Stimulated activated CD8-positive, alpha-beta memory T cell treated with anti-CD3 and anti-CD28 coated beads, Interleukin-12 subunit alpha, Interleukin-12 subunit beta, amount 100 ng/mL, for 4 hours (primary cell): ENCODE measurements at regions not wholly inside any gene's neighbourhood (a gene's known extent, or its start where the extent isn't known, plus 50 kb on each side); places are given as distances from the start of the nearest gene placed in this dataset.
"Not testable (repeated sequence)": the region's sequence is repeated elsewhere in the genome, so short reads cannot be mapped to it uniquely, and the experiment has no call there.

Source experiments
- DNase-seq: peaks from one replicate; pipeline ENCODE4 v3.0.0-alpha.2; 2020; ENCODE audit warnings: low read depth

DNA sequence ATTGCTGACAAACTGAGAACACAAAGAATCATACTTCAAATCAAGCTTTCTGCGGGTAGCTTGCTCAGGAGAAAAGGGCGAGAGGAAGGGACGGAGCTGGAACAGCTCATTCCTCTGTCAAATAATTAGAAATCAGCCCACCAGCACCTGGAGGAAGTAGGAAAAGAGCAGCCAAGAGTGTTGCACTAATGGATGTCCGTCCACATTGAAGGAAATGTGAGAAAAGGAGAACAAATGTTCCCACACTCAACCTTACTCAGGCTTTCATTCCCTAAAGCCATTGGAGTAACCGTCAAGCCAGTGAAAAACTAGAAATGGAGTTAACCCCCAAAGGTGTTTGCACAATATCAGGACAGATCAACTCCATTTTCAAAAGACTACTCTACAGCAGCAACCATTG lies 233.0 kb upstream of the PRKD1 start:
- no peak for DNase-seq

GRCh38 chr14:30162066-30162465 lies 234.4 kb upstream of the PRKD1 start:
- DNase-seq, result no peak

DNA sequence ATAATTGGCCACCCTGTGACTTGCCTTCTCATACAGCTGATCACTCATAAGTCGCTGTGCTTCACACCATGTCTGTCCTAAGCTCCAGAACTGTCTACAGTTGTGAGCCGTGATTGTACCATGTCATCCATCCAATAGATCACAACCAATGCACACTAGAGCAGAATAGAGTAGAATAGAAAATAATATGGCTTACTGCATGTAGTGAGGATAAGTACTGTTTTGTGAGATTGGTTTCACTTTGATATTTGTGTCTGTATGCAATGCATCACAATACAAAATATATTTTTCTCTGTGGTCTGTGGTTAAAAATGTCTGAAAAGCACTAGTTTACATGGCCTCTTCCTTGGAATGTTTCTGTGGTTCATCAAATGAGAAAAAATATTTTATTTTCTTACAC lies 237.6 kb upstream of the PRKD1 start:
- no peak for DNase-seq

DNA sequence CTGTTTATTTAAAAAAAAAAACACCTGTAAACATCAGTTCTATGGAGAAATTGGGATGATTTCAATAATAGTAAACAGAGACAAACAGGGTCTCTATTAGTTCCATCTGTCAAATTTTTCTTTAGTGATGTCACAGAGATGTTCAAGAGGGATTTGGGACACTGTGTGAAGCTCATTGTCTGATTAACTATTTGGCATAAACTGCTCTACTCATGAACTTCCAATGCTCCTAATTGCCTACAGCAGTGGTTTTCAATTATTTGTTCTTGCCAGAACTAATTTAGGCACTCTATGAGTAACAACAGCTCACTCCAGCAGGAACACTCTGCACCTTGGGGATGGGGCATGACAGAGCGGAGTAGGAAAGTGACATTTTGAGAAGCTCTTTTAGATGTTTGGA lies 250.1 kb upstream of the PRKD1 start:
- DNase-seq, result no peak

- DNase-seq, result no peak
Observed at GRCh38 chr14:30179381-30180130, 251.9 kb upstream of the PRKD1 start.

DNA sequence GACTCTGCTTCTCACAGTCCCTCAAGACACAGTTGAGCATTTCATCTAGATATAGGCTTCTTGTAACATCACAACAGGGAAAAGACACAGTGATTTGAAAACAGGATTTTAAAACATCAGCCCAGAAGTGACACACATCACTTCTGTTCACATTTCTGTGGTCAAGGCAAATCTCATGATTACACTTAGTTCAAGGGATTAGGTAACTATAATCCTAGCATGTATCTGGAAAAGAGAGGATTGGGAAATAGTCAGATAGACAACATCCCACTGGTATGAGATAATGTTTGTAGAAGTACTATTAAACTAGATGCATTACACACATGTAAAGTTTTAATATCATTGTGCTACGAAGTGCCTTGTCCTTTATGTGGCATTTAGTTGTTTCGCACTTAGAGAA lies 252.6 kb upstream of the PRKD1 start:
- DNase-seq, result no peak

GRCh38 chr14:30185832-30186231 lies 258.2 kb upstream of the PRKD1 start:
- DNase-seq, result no peak

DNA sequence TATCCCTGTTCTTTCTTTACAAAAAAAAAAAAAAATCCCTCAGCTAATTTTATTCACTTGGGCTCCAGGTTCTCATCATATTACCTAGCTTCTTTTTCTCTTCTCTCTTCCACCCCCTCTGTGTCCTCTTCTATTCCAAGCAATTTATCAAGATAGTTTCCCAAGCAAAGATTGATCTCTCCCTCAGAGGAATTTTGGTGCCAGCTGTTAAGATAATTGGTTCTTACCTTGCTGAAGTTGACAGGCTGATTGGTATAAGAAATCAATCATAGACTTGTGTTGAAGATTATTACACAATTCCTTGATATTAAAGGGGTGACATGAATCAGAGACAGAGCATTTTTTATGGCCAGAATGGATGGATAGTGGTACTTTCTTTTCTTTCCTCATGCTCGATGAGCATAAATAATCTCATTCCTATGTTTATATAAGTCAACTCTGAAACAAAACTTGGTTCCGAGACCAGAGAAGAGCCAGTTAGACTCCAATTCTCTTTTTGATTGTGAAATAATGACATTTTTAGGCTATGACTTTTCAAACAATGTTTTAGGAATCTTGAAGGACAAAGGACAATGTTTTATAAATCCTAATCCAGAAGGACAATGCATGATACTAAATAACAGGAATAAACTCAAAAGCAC lies 264.1 kb upstream of the PRKD1 start:
- no peak for DNase-seq

GRCh38 chr14:30193101-30193500 lies 265.5 kb upstream of the PRKD1 start:
- no peak for DNase-seq

DNA sequence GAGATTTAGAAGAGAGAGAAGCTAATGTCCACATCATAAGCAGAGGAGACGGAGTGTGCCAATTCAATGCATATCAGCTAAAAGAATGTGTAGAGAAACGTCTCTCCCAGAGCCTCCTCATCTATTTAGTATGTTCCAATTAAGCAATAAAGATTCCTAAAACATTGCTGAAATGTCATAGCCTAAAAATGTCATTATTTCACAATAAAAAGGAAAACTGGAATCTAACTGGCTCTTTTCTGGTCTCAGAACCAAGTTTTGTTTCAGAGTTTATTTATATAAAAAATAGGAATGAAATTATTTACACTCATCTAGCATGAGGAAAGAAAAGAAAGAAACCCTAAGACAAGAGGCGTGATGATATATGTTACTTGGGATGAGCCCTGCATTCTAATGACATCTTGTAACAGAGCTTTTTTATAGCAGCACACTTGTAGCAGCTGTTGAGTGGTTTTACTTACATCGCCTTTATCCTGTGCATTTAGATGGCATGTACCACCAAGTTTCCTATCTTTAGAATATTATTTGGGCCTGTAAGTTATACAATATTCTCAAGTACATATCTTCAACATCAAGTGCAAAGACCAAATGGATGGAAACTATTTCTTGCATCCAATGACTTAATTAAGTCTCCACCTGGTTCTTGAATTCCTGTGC lies 266.3 kb upstream of the PRKD1 start:
- no peak for DNase-seq

DNA sequence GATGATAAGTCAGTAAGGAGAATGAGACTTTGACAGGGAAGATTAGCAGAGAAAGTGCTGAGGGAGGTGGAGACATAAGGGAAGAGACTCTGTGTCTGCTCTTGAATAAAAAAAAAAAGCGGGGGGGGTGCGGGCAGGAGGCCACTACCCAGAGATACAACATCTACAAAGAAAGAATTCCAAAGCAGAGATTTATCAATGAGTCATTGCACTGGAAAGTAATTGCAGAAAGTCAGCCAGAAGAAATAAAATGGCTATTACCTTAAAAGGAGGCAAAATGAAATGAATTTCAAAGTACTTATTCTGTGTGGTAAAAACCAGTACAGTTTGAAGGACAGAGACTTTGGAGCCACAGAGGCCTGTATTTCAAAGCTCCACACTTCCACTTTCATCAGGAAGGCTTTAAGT lies 267.1 kb upstream of the PRKD1 start:
- DNase-seq, result no peak

GRCh38 chr14:30195941-30196340 lies 268.3 kb upstream of the PRKD1 start:
- no peak for DNase-seq

GRCh38 chr14:30196861-30197260 lies 269.2 kb upstream of the PRKD1 start:
- DNase-seq, result no peak

DNA sequence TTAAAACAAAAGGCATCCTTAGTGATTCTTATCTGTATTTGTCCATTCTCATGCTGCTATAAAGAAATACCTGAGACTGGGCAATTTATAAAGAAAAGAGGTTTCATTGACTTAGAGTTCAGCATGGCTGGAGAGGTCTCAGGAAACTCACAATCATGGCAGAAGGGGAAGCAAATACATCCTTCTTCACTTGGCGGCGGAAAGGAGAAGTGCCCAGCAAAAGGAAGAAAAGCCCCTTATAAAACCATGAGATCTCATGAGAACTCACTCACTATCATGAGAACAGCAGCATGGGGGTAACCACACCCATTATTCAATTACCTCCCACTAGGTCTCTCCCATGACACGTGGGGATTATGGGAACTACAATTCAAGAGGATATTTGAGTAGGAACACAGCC lies 271.1 kb upstream of the PRKD1 start:
- not testable (repeated sequence) for DNase-seq

- DNase-seq, result no peak
Observed at GRCh38 chr14:30204431-30204980, 276.9 kb upstream of the PRKD1 start.

- DNase-seq, result no peak
Observed at GRCh38 chr14:30209136-30209535, 281.5 kb upstream of the PRKD1 start.

GRCh38 chr14:30210630-30211029 lies 283.0 kb upstream of the PRKD1 start:
- no peak for DNase-seq

DNA sequence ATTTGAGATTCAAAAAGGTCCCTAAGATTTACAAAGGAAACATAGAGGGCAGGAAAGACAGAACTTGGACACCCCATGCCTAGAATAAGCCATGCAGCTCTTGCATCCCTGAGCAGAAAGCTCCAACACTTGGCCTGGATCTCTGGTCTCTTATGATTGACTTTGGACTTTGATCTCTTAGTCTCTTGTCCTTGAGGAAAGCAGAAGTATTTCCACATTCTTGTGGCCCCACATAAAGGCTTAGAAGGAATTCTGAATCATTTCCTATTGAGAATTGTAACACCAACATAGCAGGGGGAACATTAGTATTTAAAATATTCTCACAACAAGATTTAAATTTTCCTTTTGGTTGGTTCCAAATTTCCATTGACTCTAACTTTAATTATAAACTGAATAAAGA lies 283.7 kb upstream of the PRKD1 start:
- no peak for DNase-seq

- DNase-seq, result no peak
Observed at GRCh38 chr14:30214014-30214413, 286.4 kb upstream of the PRKD1 start.

GRCh38 chr14:30214461-30215090 lies 286.9 kb upstream of the PRKD1 start:
- no peak for DNase-seq

DNA sequence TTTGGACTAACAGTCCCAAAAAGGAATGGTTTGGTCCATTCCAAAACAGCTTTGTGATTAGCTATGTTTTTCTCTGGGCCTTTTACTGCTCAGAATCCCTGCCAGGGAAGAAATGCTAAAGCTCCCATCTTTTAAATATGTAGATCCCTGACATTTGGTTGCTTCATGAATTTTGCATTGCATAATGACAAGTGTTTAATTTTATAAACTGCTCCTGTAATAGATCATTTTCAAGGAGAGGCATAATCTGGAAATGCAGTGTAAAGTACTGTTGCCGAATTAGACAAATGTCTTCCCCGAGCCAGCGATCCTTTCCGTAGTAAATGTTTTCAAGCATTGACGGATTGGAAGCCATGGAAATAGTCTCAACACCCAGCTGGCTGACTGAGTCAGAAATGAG lies 291.3 kb upstream of the PRKD1 start:
- DNase-seq, result no peak

GRCh38 chr14:30221546-30221945 lies 293.9 kb upstream of the PRKD1 start:
- no peak for DNase-seq

- no peak for DNase-seq
Observed at GRCh38 chr14:30223385-30223785, 295.7 kb upstream of the PRKD1 start.
